Retinal pigment epithelial cell (primary cell): ENCODE measurements at regions not wholly inside any gene's neighbourhood (a gene's known extent, or its start where the extent isn't known, plus 50 kb on each side); places are given as distances from the start of the nearest gene placed in this dataset.

Experiments
- DNase-seq: peaks from one replicate; pipeline ENCODE4 v3.0.0-alpha.2; 2010; ENCODE audit warnings: low read depth
- H3K4me3 ChIP-seq: 2 replicates; pipeline ENCODE4 v1.5.1; 2011; ENCODE audit warnings: mild to moderate bottlenecking, low read length, control low read depth, moderate library complexity
- TF ChIP-seq, protein P1 (sequence below): conservative IDR thresholded peaks from 2 replicates; pipeline ENCODE4 v1.5.1; 2011; ENCODE audit warnings: low read depth, low read length, control low read depth, inconsistent platforms

DNA sequence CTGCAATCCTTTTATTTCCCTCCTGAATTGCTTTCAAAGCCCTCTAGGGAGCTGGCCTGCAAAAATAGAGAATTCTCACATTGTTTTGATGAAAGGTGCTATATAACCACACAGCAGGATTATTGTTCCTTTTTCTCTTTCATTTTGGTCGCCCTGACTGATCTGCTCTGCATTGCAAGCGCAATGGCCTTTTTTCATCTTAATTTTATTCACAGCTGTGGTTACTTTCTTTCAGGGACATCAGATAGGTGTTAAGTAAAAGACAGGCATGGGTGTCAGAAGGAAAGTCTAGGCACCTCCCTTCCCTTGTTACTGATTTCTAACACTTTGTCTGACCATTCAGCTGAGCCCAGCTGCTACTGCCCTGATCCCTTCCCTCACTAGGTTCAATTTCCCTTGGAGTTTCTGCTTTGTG, 850.5 kb upstream of the MAP3K7 start:
- no peak for DNase-seq
- no peak overlapping the region for H3K4me3 ChIP-seq
- TF ChIP-seq, protein P1, sequence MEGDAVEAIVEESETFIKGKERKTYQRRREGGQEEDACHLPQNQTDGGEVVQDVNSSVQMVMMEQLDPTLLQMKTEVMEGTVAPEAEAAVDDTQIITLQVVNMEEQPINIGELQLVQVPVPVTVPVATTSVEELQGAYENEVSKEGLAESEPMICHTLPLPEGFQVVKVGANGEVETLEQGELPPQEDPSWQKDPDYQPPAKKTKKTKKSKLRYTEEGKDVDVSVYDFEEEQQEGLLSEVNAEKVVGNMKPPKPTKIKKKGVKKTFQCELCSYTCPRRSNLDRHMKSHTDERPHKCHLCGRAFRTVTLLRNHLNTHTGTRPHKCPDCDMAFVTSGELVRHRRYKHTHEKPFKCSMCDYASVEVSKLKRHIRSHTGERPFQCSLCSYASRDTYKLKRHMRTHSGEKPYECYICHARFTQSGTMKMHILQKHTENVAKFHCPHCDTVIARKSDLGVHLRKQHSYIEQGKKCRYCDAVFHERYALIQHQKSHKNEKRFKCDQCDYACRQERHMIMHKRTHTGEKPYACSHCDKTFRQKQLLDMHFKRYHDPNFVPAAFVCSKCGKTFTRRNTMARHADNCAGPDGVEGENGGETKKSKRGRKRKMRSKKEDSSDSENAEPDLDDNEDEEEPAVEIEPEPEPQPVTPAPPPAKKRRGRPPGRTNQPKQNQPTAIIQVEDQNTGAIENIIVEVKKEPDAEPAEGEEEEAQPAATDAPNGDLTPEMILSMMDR = no peak

DNA sequence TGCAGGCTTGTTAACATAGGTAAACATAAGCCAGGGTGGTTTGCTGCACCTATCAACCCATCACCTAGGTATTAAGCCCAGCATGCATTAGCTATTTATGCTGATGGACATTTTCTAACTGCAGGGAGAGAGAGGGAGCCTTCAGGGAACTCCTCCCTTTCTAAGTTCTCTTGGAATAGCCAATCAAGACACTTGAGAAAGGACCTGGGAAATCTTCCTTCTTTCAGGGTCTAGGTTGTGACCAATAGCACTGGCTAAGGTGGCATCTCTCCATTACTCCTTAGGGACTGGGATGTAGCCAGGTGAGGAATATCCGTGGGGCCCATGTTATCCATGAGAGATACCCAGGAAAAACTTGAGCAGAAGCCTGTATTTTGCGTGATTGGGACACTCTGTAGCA, 849.6 kb upstream of the MAP3K7 start:
- TF ChIP-seq, protein P1 = no peak
- no peak overlapping the region for H3K4me3 ChIP-seq

DNA sequence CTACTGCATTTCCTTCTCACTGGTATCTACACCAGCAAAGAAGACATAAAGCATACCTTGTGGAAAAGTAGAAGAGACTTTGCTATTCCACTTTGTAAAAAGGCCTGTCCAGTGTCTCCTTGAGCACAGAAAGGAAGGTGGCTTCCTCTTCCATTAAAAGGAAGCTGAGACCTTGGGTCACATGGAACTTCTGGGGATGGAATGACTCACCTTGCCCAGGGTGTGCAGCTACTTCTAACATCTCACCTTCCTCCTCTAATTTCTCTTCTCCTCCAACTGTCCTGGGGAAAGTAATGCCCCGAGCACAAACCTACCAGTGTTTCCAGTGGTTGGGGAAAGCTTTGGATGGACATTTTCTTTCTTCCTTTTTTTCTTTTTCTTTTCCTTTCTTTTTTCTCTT, 848.8 kb upstream of the MAP3K7 start:
- TF ChIP-seq, protein P1 = no peak
- DNase-seq = no peak
- H3K4me3 ChIP-seq = no peak overlapping the region

More for the DNA sequence above, 849.6 kb upstream of the MAP3K7 start:
- no peak for DNase-seq

DNA sequence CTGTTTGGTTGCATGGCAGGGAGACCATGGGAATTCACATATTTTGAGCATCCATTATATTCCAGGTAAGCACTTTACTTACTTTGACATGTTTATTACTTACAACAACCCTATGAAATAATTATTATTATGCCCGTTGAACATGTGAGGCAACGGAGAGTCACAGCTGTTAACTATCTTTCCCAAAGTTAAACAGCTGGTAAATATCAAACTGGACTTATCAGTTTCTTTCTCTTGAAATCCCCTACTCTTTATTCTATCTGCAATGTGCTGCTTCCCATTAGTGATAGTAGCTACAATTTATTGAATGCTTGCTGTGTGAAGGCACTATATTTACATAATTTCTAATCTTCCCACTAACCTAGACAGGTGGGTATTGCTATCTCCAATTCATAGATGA, 847.7 kb upstream of the MAP3K7 start:
- TF ChIP-seq, protein P1 = no peak
- DNase-seq = no peak
- no peak overlapping the region for H3K4me3 ChIP-seq

DNA sequence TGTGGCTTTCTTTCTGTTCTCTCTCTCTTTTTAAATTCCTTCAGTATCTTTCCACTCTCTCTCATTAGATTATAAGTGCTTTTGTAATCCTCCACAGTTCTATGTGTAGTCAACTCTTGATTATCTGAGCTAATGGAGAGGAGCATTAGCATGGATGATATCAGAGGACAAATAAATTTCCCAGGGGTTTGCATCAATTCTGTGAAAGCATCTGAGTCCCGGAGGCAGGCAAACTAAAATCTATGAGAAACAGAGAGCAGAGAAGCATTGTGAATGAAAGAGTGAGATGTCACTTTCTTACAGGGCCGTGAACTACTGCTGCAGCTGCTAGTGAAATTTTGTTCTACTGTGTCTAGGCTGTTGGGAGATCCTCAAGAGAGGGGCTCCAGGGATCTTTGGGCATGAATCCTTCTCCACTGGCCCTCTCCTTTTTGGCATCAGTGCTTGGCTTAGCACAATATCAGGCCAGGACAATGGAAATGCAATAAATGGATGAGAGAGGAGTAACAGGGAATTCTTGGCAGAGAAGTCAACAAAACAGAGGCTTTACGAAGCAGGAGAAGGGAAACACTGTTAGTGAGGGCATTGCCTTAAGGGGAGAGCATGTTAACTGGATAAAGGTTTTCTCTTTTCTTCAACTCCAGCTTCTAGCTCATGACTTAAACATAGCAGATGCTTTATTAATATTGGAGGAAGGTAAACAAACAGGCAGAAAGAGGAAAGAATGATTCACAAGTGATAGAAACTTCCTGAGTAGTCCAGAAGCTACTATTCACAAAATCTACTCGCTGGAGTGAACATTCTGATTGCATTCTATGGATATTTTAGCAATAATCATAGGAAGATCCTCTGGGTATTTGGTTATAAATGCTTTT, 847.0 kb upstream of the MAP3K7 start:
- TF ChIP-seq, protein P1 = no peak
- H3K4me3 ChIP-seq = no peak overlapping the region
- no peak for DNase-seq

DNA sequence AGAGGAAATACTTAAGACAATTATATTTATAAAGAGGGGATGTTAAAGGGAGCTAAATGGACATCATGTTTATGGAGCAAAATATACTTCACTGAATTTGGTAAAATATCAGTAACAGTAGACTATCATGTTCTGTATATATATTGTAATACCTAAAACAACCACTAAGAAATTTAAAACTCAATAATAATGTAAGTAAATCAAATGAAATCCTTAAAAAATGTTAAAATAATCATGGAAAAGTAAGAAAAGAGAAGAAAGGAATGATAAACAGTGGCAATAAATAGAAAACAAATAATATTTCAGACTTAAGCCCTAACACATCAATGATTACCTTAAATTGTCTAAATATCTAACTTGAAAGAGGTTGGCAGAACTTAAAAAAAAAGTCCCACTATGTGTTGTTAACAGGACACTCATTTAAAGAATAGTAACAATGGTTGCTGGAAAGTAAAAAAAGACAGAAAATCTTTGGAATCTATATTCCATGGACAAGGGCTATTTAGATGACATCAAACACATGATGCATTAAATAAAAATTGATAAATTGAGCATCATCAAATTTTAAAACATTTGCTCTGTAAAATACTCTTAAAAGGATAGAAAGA, 842.2 kb upstream of the MAP3K7 start:
- TF ChIP-seq, protein P1 = no peak
- no peak for DNase-seq
- no peak overlapping the region for H3K4me3 ChIP-seq

DNA sequence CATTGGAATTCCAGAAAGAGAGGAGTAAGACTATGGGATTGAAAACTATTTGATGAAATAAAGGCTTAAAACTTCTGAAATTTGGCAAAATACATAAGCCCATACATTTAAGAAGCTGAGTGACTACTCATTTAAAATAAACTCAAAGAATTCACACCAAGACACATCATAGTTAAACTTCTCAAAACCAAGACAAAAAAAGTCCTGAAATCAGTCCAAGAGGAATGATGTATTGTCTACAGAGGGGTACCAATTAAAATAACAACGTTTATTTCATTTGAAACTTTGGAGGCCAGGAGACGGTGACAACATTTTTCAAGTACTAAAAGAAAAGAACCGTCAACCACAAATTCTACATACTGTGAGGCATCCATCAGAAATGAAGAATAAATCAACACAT, 841.4 kb upstream of the MAP3K7 start:
- TF ChIP-seq, protein P1 = no peak
- H3K4me3 ChIP-seq = no peak overlapping the region
- no peak for DNase-seq
